ENCODE measurements at regions not wholly inside any gene's neighbourhood (a gene's known extent, or its start where the extent isn't known, plus 50 kb on each side); places are given as distances from the start of the nearest gene placed in this dataset.

DNA sequence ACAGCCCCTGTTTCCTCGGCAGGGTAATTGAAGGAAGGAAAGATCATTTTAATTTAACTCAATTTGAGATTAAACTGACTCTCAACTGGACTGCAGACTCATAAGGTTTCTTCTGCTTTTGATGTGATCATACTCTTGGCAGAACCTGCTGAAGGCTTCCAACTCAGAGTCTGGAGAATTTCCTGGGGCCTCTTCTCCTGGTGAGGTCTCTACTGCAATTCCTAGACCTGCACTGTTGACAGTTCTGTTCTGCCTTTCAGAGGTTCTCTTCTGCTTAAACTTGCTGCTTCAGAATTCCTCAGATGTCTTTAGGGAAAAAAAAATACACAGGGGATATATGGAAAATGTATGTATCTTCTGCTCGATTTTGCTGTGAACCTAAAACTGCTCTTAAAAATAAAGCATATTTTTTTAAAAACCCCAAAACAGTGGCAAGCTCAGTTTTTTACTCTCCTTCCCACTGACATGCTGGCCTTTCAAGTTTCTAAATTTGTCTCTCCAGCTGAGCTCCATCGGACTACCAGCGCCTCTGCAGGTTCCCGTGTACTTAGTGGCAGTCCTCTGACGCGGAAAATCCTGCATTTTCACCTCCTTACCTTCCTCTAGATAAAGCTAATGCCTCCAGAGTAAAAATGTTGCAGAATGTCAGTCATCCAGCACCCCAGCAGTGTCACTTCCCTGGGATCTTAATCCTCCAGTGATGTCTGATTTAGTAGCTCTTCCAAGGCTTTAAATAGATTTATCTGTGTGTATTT, 733.5 kb upstream of the SGCG start:
- TF ChIP-seq, protein P1, sequence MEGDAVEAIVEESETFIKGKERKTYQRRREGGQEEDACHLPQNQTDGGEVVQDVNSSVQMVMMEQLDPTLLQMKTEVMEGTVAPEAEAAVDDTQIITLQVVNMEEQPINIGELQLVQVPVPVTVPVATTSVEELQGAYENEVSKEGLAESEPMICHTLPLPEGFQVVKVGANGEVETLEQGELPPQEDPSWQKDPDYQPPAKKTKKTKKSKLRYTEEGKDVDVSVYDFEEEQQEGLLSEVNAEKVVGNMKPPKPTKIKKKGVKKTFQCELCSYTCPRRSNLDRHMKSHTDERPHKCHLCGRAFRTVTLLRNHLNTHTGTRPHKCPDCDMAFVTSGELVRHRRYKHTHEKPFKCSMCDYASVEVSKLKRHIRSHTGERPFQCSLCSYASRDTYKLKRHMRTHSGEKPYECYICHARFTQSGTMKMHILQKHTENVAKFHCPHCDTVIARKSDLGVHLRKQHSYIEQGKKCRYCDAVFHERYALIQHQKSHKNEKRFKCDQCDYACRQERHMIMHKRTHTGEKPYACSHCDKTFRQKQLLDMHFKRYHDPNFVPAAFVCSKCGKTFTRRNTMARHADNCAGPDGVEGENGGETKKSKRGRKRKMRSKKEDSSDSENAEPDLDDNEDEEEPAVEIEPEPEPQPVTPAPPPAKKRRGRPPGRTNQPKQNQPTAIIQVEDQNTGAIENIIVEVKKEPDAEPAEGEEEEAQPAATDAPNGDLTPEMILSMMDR (conservative IDR thresholded peaks at IDR 0.05) = no peak
- H3K27ac ChIP-seq = no peak overlapping the region

DNA sequence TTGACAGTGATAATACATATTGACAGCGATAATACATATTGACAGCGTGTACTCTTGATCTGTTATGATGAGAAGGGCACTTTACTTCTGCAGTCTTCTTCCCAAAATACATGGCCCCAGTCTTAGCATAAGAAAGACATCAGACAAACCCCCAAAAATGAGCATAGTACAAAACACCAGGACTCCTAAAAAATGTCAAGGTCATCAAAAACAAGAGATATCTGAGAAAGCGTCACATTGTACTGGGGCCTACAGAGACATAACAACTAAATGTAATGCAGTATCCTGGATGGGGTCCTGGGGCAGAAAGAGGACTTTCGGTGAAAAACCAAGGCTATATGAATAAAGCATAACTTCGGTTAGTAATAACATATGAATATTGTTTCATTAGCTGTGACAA, 731.5 kb upstream of the SGCG start:
- H3K27ac ChIP-seq = no peak overlapping the region
- TF ChIP-seq, protein P1 (conservative IDR thresholded peaks at IDR 0.05) = no peak

DNA sequence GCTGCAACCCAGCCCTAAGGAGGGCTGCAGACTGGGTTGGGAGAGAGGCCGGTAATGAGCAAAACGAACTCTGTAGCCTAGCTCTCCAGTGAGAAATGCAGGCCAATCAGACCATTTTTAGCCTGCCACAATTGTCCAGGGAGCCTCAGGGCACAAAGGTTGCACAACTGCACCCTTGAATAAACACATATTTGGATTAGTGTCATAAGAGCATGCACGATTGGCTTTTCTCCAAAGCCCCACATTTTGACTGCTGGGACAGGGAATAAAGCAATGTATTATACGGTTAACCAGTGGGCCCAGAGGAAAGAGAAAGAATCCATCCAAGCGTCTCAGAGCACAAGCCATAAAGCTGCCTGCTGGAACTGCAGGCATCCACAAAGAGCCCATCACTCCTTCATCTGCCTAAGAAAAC, 729.4 kb upstream of the SGCG start:
- H3K27ac ChIP-seq = no peak overlapping the region
- TF ChIP-seq, protein P1 (conservative IDR thresholded peaks at IDR 0.05) = no peak

DNA sequence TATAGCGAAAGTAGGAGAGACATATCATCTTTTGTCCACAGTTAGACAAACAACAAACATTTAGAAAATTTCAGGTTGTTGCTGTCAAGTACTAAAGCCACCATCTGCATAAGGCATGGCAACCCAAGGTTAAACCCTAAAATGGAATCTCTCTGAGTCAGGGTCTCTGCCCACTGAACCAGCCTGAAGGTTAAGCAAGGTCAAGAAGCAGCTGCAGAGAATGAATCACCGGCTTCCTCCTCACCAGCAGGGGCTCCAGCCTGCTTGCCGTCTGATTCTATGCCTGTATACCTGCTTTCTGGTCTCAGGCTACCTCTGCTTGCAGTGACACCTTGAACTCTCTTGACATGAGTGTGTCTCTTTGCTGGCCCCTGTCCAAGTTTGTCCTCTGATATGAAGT, 726.2 kb upstream of the SGCG start:
- TF ChIP-seq, protein P1 (conservative IDR thresholded peaks at IDR 0.05) = no peak
- no peak overlapping the region for H3K27ac ChIP-seq

DNA sequence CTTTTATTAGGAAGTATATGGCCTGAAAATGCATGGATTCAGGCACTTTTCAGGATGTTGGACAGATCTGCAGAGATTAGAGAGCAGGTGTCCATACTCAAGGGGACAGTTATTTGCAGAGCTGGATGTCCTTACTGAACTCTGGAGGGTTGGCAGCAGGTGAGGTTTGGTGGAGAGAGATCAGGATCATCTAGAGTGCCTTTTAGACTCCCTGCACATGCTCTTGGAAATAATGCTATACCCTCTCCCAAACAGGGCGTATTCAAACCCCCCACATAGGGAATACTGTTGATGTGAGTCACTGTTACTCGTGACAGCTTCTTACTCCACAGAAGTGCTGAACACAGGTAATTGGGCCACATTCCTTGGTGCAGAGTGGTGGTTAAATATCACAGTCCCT, 725.7 kb upstream of the SGCG start:
- H3K27ac ChIP-seq = no peak overlapping the region
- TF ChIP-seq, protein P1 (conservative IDR thresholded peaks at IDR 0.05) = no peak

DNA sequence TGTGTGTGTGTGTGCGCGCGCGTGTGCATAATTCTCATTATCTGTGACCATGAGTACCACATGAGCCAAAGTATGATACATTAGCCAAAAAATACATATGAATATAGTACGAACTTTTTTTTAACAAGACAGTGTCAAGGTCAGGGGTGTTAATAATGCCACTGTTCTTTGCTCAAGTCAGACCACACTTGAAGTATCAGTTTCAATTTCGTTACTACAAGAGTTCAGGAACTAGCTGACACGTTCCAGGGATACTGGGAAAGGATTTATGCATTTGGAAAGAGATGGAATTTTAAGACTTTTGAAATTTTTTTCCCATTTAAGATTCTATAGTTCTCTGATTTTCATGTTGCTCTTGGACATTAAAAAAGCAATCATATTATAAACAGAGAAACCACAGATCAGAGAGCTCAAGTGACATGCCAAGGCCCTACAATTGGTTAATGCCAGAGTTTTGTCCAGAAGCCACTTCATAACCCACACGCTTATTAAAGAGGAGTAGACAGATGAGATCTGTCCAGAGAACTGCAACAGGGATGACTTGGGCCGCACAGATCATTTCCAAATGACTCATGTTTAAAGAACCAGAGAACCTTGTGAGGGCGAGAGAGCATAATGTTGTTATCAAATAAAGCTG, 718.8 kb upstream of the SGCG start:
- H3K27ac ChIP-seq = no peak overlapping the region
- TF ChIP-seq, protein P1 (conservative IDR thresholded peaks at IDR 0.05) = no peak

DNA sequence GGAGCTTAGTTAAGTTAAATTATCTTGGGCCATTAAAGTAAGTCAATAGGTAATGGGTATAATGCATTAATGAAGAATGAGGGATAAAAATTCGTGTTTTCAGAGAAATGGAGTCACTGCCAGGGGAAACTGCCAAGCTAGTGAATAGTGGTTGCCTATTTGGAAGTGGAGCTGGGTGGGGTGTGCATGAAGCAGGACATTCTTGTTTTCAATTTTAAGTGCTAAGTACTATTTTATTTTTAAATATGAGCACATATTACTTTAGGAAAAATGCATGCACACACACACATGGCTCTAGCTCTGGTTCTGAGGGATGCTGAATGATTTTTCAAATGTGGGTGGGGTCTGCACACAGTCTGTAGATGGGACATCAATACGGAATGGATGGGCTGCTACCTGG, 717.7 kb upstream of the SGCG start:
- TF ChIP-seq, protein P1 (conservative IDR thresholded peaks at IDR 0.05) = no peak

More for the DNA sequence above, 717.7 kb upstream of the SGCG start:
- no peak overlapping the region for H3K27ac ChIP-seq
